SU-DHL-6 (cell line): ENCODE measurements at regions not wholly inside any gene's neighbourhood (a gene's known extent, or its start where the extent isn't known, plus 50 kb on each side); places are given as distances from the start of the nearest gene placed in this dataset.

ENCODE experiments used
- H2AFZ ChIP-seq: fragments of 200-600 bp; sonication (generic); 2 replicates; pipeline ENCODE4 v1.6.1; 2014; ENCODE audit warnings: low read depth, mild to moderate bottlenecking, moderate library complexity, mixed read lengths, antibody characterized with exemption, low read length; ENCODE audit not compliant: severe bottlenecking
- H3F3A ChIP-seq: fragments of 200-600 bp; shearing (Covaris generic); 2 replicates; pipeline ENCODE4 v1.6.0; 2016; ENCODE audit warnings: antibody characterized with exemption, mild to moderate bottlenecking; ENCODE audit not compliant: insufficient read depth
- H3K27ac ChIP-seq: fragments of 200-600 bp; sonication (generic); 2 replicates; pipeline ENCODE4 v1.5.1; 2016; ENCODE audit warnings: low read depth, mild to moderate bottlenecking, low read length, moderate library complexity, mixed read lengths
- H3K27me3 ChIP-seq: fragments of 200-600 bp; sonication (generic), shearing (Covaris generic); 2 replicates; pipeline ENCODE4 v1.6.0; 2014; ENCODE audit warnings: mild to moderate bottlenecking, low read length
- H3K36me3 ChIP-seq: fragments of 200-600 bp; sonication (generic); 2 replicates; pipeline ENCODE4 v1.6.1; 2014; ENCODE audit warnings: mild to moderate bottlenecking, low read length, mixed read lengths
- H3K4me2 ChIP-seq: fragments of 300-600, 200-600 bp; shearing (Covaris generic), sonication (generic); 2 replicates; pipeline ENCODE4 v1.6.0; 2014; ENCODE audit warnings: low read length, low read depth, mild to moderate bottlenecking; ENCODE audit not compliant: poor library complexity, severe bottlenecking
- H3K4me3 ChIP-seq: fragments of 200-600 bp; sonication (generic); 2 replicates; pipeline ENCODE4 v1.5.1; 2014; ENCODE audit warnings: antibody characterized with exemption, low read length, mild to moderate bottlenecking, mixed read lengths; ENCODE audit not compliant: insufficient read depth, poor library complexity, severe bottlenecking
- H3K79me2 ChIP-seq: fragments of 200-600 bp; sonication (generic); 2 replicates; pipeline ENCODE4 v1.6.1; 2014; ENCODE audit warnings: mild to moderate bottlenecking, low read length, moderate library complexity; ENCODE audit not compliant: insufficient read depth
- H3K9ac ChIP-seq: fragments of 200-600 bp; sonication (generic); 2 replicates; pipeline ENCODE4 v1.7.0; 2014; ENCODE audit warnings: mild to moderate bottlenecking, low read length
- H3K9me2 ChIP-seq: fragments of 200-600 bp; sonication (generic); replicated peaks from 2 replicates; pipeline ENCODE4 v1.6.1; 2014; ENCODE audit warnings: low read length; ENCODE audit not compliant: insufficient read depth
- H3K9me3 ChIP-seq: fragments of 200-600 bp; sonication (generic); 2 replicates; pipeline ENCODE4 v1.6.1; 2014; ENCODE audit warnings: low read length, mixed read lengths; ENCODE audit not compliant: insufficient read depth
- H4K20me1 ChIP-seq: fragments of 200-600 bp; sonication (generic); 2 replicates; pipeline ENCODE4 v1.6.1; 2014; ENCODE audit warnings: low read depth, mild to moderate bottlenecking, antibody characterized with exemption, low read length, moderate library complexity, mixed read lengths
- CTCF ChIP-seq: fragments of 200-600 bp; sonication (generic); IDR thresholded peaks from one replicate; pipeline ENCODE4 v1.5.1; 2017; ENCODE audit warnings: antibody characterized with exemption, mild to moderate bottlenecking, low read length, moderate library complexity; ENCODE audit not compliant: insufficient read depth, poor library complexity, severe bottlenecking
- EZH2phosphoT487 ChIP-seq: fragments of 200-600 bp; sonication (generic), shearing (Covaris generic); conservative IDR thresholded peaks from 2 replicates; pipeline ENCODE4 v1.6.1; 2018; ENCODE audit warnings: mild to moderate bottlenecking, antibody characterized with exemption, low read length, moderate library complexity, mixed read lengths

- no peak overlapping the region for H3K9ac ChIP-seq
- no peaks in the 10 kb centered on the region for H4K20me1 ChIP-seq
Measured at GRCh38 chr10:35911233-35911632, 269.1 kb upstream of the FZD8 start.

GRCh38 chr10:35910234-35910633, 268.1 kb upstream of the FZD8 start:
- Histone ChIP-seq H3K9me3 (no peaks in the 10 kb centered on the region), H3F3A (no peaks in the 10 kb centered on the region), H3K27ac (no peak overlapping the region), H3K27me3 (no peaks in the 10 kb centered on the region), H3K79me2 (no peaks in the 10 kb centered on the region), H3K36me3 (no peaks in the 10 kb centered on the region), H3K9me2 (no peaks in the 10 kb centered on the region), H3K9ac (no peak overlapping the region), H3K4me2 (no peak overlapping the region), H3K4me3 (no peak overlapping the region), H2AFZ (no peak overlapping the region), H4K20me1 (no peaks in the 10 kb centered on the region)
- no peak for TF ChIP-seq EZH2phosphoT487
- no peak for TF ChIP-seq CTCF

More at GRCh38 chr10:35911233-35911632, 269.1 kb upstream of the FZD8 start:
- no peaks in the 10 kb centered on the region for H3K9me3 ChIP-seq
- no peak overlapping the region for H3K4me3 ChIP-seq
- no peaks in the 10 kb centered on the region for H3K36me3 ChIP-seq
- no peak for TF ChIP-seq CTCF
- TF ChIP-seq EZH2phosphoT487, result no peak
- H2AFZ ChIP-seq, result no peak overlapping the region
- no peaks in the 10 kb centered on the region for H3K27me3 ChIP-seq
- no peak overlapping the region for H3K4me2 ChIP-seq
- no peaks in the 10 kb centered on the region for H3F3A ChIP-seq
- no peaks in the 10 kb centered on the region for H3K9me2 ChIP-seq
- no peaks in the 10 kb centered on the region for H3K79me2 ChIP-seq
- H3K27ac ChIP-seq, result no peak overlapping the region

- no peak overlapping the region for H3K4me2 ChIP-seq
- TF ChIP-seq EZH2phosphoT487, result no peak
- no peak for TF ChIP-seq CTCF
- H3K9me3 ChIP-seq, result no peaks in the 10 kb centered on the region
- H4K20me1 ChIP-seq, result no peaks in the 10 kb centered on the region
- H3K9ac ChIP-seq, result no peak overlapping the region
- no peaks in the 10 kb centered on the region for H3K36me3 ChIP-seq
- H3K9me2 ChIP-seq, result no peaks in the 10 kb centered on the region
- no peaks in the 10 kb centered on the region for H3K79me2 ChIP-seq
- no peaks in the 10 kb centered on the region for H3F3A ChIP-seq
- H3K4me3 ChIP-seq, result no peak overlapping the region
- H3K27ac ChIP-seq, result no peak overlapping the region
- H3K27me3 ChIP-seq, result no peaks in the 10 kb centered on the region
- no peak overlapping the region for H2AFZ ChIP-seq
Measured at GRCh38 chr10:35909121-35909720, 267.1 kb upstream of the FZD8 start.
